GM23338 (cell line): ENCODE measurements at regions not wholly inside any gene's neighbourhood (a gene's known extent, or its start where the extent isn't known, plus 50 kb on each side); places are given as distances from the start of the nearest gene placed in this dataset.

Source experiments
- ATAC-seq: fragments of 200-7000 bp; cut with Tn5 transposase; 3 replicates; pipeline ENCODE4 v1.9.1; 2020
- DNase-seq: peaks from one replicate; pipeline ENCODE4 v3.0.0-alpha.2; 2015; ENCODE audit warnings: low spot score
- H2AFZ ChIP-seq: fragments of 200-600 bp; sonication (generic); 2 replicates; pipeline ENCODE4 v1.8.0; 2016; ENCODE audit warnings: antibody characterized with exemption, mild to moderate bottlenecking, moderate library complexity
- H3F3A ChIP-seq: fragments of 200-600 bp; sonication (generic); replicated peaks from 2 replicates; pipeline ENCODE4 v1.8.0; 2017; ENCODE audit warnings: antibody characterized with exemption, mixed run types, low read depth
- H3K27ac ChIP-seq: fragments of 200-600 bp; sonication (generic); 2 replicates; pipeline ENCODE4 v1.6.1; 2016; ENCODE audit warnings: low read depth
- H3K27me3 ChIP-seq: fragments of 200-600 bp; sonication (generic); 2 replicates; pipeline ENCODE4 v1.8.0; 2016; ENCODE audit warnings: mild to moderate bottlenecking, mixed run types, moderate library complexity; ENCODE audit not compliant: insufficient read depth
- H3K36me3 ChIP-seq: fragments of 200-600 bp; sonication (generic); 2 replicates; pipeline ENCODE4 v1.8.0; 2016; ENCODE audit warnings: mild to moderate bottlenecking; ENCODE audit not compliant: insufficient read depth
- H3K4me1 ChIP-seq: fragments of 200-600 bp; sonication (generic); 2 replicates; pipeline ENCODE4 v1.8.0; 2016; ENCODE audit warnings: mild to moderate bottlenecking, moderate library complexity; ENCODE audit not compliant: insufficient read depth
- H3K4me2 ChIP-seq: fragments of 200-600 bp; sonication (generic); 2 replicates; pipeline ENCODE4 v1.7.1; 2017; ENCODE audit warnings: mixed run types
- H3K4me3 ChIP-seq: fragments of 200-600 bp; sonication (generic); 2 replicates; pipeline ENCODE4 v1.6.1; 2016; ENCODE audit warnings: mixed run types
- H3K79me2 ChIP-seq: fragments of 200-600 bp; sonication (generic); replicated peaks from 2 replicates; pipeline ENCODE4 v1.8.0; 2017; ENCODE audit warnings: mild to moderate bottlenecking; ENCODE audit not compliant: insufficient read depth
- H3K9me2 ChIP-seq: fragments of 200-600 bp; sonication (generic); 2 replicates; pipeline ENCODE4 v1.8.0; 2017; ENCODE audit not compliant: insufficient read depth
- H4K20me1 ChIP-seq: fragments of 200-600 bp; sonication (generic); replicated peaks from 2 replicates; pipeline ENCODE4 v1.8.0; 2017; ENCODE audit warnings: mild to moderate bottlenecking; ENCODE audit not compliant: insufficient read depth
- H3K27ac Mint-ChIP-seq: 2 replicates; pipeline ENCODE4 v1.8.0; 2020; ENCODE audit warnings: inconsistent platforms, mild to moderate bottlenecking, moderate library complexity, mixed read lengths
- H3K27me3 Mint-ChIP-seq: 3 replicates; pipeline ENCODE4 v1.8.0; 2022; ENCODE audit warnings: low read depth, mild to moderate bottlenecking, moderate library complexity, mixed read lengths, inconsistent platforms; ENCODE audit not compliant: insufficient read depth, poor library complexity
- H3K36me3 Mint-ChIP-seq: 3 replicates; pipeline ENCODE4 v1.8.0; 2021; ENCODE audit warnings: low read depth, mild to moderate bottlenecking, inconsistent platforms, moderate library complexity, mixed read lengths
- H3K4me1 Mint-ChIP-seq: 3 replicates; pipeline ENCODE4 v1.8.0; 2020; ENCODE audit warnings: mild to moderate bottlenecking, inconsistent platforms, mixed read lengths
- H3K4me3 Mint-ChIP-seq: 3 replicates; pipeline ENCODE4 v1.8.0; 2021; ENCODE audit warnings: moderate library complexity, mild to moderate bottlenecking, inconsistent platforms, mixed read lengths
- H3K9me3 Mint-ChIP-seq: 3 replicates; pipeline ENCODE4 v1.8.0; 2020; ENCODE audit warnings: moderate library complexity, mild to moderate bottlenecking, inconsistent platforms, mixed read lengths
- CREB1 ChIP-seq: fragments of 250-450 bp; sonication (Bioruptor Pico); IDR thresholded peaks from 2 replicates; pipeline ENCODE4 v1.5.0; 2020; ENCODE audit warnings: low read depth, mild to moderate bottlenecking, moderate library complexity
- CTCF ChIP-seq, 2 experiments: fragments of 200-600 bp in 1 of 2; sonication (generic) in 1 of 2; conservative IDR thresholded peaks; 2 replicates each; pipeline versions ENCODE4 v1.5.1 to v1.6.1; 2016 to 2017; ENCODE audit warnings: antibody characterized with exemption in 2 of 2, low read depth in 2 of 2, mild to moderate bottlenecking in 2 of 2, moderate library complexity in 1 of 2
- ETS1 ChIP-seq: IDR thresholded peaks from 2 replicates; pipeline ENCODE4 v1.6.1; 2016; ENCODE audit warnings: antibody characterized with exemption
- EZH2 ChIP-seq: fragments of 200-600 bp; sonication (generic); IDR thresholded peaks from one replicate; pipeline ENCODE4 v1.8.0; 2017; ENCODE audit warnings: antibody characterized with exemption, mild to moderate bottlenecking, low read depth; ENCODE audit not compliant: unreplicated experiment
- EZH2phosphoT487 ChIP-seq: fragments of 200-600 bp; sonication (generic); IDR thresholded peaks from one replicate; pipeline ENCODE4 v1.8.1; 2018; ENCODE audit warnings: antibody characterized with exemption; ENCODE audit not compliant: unreplicated experiment
- JUNB ChIP-seq: IDR thresholded peaks from one replicate; pipeline ENCODE4 v1.6.1; 2016; ENCODE audit warnings: antibody characterized with exemption; ENCODE audit not compliant: unreplicated experiment
- NANOG ChIP-seq: IDR thresholded peaks from 2 replicates; pipeline ENCODE4 v1.6.1; 2016; ENCODE audit warnings: antibody characterized with exemption, borderline replicate concordance
- POLR2AphosphoS5 ChIP-seq: IDR thresholded peaks from 2 replicates; pipeline ENCODE4 v1.6.1; 2016; ENCODE audit warnings: antibody characterized with exemption, low read depth
- REST ChIP-seq: IDR thresholded peaks from one replicate; pipeline ENCODE4 v1.6.1; 2018; ENCODE audit warnings: antibody characterized with exemption; ENCODE audit not compliant: unreplicated experiment
- STAT1 ChIP-seq: IDR thresholded peaks from one replicate; pipeline ENCODE4 v1.6.1; 2016; ENCODE audit warnings: antibody characterized with exemption; ENCODE audit not compliant: unreplicated experiment
- ZNF114 ChIP-seq: fragments of 250-450 bp; sonication (Bioruptor Pico); IDR thresholded peaks from 2 replicates; pipeline ENCODE4 v1.5.0; 2020; ENCODE audit warnings: mild to moderate bottlenecking, moderate library complexity
- ZNF331 ChIP-seq: fragments of 250-450 bp; sonication (Bioruptor Pico); IDR thresholded peaks from 2 replicates; pipeline ENCODE4 v1.5.0; 2020; ENCODE audit warnings: low read depth, mild to moderate bottlenecking, moderate library complexity
- ZNF462 ChIP-seq: fragments of 250-450 bp; sonication (Bioruptor Pico); IDR thresholded peaks from 2 replicates; pipeline ENCODE4 v1.5.0; 2020; ENCODE audit warnings: mild to moderate bottlenecking, moderate library complexity

GRCh38 chr10:78186572-78186971 lies 152.9 kb downstream of the RPS24 start:
- no peaks in the 10 kb centered on the region for H3K36me3 ChIP-seq
- no peak overlapping the region for H3K27ac ChIP-seq
- H3K4me3 ChIP-seq = no peak overlapping the region
- H3K27me3 Mint-ChIP-seq = peaks cover 4% of the 10 kb centered on the region
- H3K9me3 Mint-ChIP-seq = no peaks in the 10 kb centered on the region
- no peaks in the 10 kb centered on the region; the same call in 2 of the 3 replicates for H3K4me1 Mint-ChIP-seq
- no peak overlapping the region for H3K27ac Mint-ChIP-seq
- no peak overlapping the region for H3K4me3 Mint-ChIP-seq
- no peaks in the 10 kb centered on the region for H3K4me1 ChIP-seq
- H3K9me2 ChIP-seq = no peaks in the 10 kb centered on the region
- ATAC-seq (no peak), DNase-seq (no peak)
- no peaks in the 10 kb centered on the region for H3K36me3 Mint-ChIP-seq
- no peaks in the 10 kb centered on the region for H3K27me3 ChIP-seq
- H2AFZ ChIP-seq = no peak overlapping the region
- no peaks in the 10 kb centered on the region for H3F3A ChIP-seq
- H4K20me1 ChIP-seq = no peaks in the 10 kb centered on the region
- H3K4me2 ChIP-seq = no peak overlapping the region
- no peaks in the 10 kb centered on the region for H3K79me2 ChIP-seq
- TF ChIP-seq EZH2phosphoT487 (no peak), REST (no peak), CREB1 (no peak), CTCF (conservative IDR thresholded peaks at IDR 0.05; ENCODE audit: low read depth in 2 of 2) (no peak), STAT1 (no peak), EZH2 (no peak), ZNF462 (CRISPR knock-in tag) (no peak), POLR2AphosphoS5 (no peak), NANOG (no peak), ETS1 (no peak), ZNF331 (no peak), JUNB (no peak), ZNF114 (CRISPR knock-in tag) (no peak)
